ENCODE measurements at regions not wholly inside any gene's neighbourhood (a gene's known extent, or its start where the extent isn't known, plus 50 kb on each side); places are given as distances from the start of the nearest gene placed in this dataset.

DNA sequence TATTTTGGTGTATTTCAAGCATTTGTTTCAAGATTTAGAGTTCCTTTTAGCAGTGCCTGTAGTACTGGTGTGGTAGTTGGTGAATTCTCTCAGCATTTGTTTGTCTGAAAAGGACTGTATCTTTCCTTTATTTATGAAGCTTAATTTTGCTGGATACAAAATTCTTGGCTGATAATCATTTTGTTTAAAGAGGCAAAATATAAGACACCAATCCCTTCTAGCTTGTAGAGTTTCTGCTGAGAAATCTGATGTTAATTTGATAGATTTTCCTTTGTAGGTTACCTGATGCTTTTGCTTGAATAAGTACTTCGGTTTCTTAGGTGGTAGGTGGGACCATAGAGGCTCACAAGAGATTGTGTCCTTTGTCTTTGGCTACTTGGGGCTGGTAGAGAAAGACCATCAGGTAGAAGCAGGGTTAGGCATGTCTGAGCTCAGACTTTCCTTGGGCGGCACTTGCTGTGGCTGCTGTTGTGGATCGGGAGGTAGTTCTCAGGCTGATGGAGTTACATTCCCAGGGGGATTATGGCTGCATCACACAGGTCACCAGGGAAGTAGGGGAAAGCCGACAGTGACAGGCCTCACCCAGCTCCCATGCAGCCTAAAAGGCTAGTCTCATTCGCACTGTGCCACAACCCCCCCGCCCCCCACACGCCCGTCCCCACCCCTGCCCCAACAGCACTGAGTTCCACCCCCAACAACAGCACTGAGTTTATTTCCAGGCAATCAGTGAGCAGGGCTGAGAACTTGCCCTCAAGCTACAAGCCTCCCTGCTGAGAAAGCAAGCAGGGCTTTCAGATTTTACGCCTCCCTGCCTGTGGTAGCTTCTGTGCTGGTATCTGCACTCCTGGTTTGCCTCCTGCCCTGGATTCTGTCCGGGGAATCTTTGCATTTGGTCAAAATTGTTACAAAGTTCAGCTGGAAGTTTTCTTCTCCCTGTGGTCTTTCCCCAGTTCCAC lies 127.1 kb upstream of the GLRA1 start:
- TF ChIP-seq, protein P1, sequence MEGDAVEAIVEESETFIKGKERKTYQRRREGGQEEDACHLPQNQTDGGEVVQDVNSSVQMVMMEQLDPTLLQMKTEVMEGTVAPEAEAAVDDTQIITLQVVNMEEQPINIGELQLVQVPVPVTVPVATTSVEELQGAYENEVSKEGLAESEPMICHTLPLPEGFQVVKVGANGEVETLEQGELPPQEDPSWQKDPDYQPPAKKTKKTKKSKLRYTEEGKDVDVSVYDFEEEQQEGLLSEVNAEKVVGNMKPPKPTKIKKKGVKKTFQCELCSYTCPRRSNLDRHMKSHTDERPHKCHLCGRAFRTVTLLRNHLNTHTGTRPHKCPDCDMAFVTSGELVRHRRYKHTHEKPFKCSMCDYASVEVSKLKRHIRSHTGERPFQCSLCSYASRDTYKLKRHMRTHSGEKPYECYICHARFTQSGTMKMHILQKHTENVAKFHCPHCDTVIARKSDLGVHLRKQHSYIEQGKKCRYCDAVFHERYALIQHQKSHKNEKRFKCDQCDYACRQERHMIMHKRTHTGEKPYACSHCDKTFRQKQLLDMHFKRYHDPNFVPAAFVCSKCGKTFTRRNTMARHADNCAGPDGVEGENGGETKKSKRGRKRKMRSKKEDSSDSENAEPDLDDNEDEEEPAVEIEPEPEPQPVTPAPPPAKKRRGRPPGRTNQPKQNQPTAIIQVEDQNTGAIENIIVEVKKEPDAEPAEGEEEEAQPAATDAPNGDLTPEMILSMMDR (IDR thresholded peaks at IDR 0.05): no peak
- TF ChIP-seq, protein P2, sequence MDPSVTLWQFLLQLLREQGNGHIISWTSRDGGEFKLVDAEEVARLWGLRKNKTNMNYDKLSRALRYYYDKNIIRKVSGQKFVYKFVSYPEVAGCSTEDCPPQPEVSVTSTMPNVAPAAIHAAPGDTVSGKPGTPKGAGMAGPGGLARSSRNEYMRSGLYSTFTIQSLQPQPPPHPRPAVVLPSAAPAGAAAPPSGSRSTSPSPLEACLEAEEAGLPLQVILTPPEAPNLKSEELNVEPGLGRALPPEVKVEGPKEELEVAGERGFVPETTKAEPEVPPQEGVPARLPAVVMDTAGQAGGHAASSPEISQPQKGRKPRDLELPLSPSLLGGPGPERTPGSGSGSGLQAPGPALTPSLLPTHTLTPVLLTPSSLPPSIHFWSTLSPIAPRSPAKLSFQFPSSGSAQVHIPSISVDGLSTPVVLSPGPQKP (IDR thresholded peaks at IDR 0.05; ENCODE audit: low read depth, low read length): no peak
- no peak for TF ChIP-seq KDM1A (IDR thresholded peaks at IDR 0.05; ENCODE audit: low read depth)
- no peak for TF ChIP-seq POLR2A (IDR thresholded peaks at IDR 0.05; ENCODE audit: low read length)
- TF ChIP-seq, protein P3, sequence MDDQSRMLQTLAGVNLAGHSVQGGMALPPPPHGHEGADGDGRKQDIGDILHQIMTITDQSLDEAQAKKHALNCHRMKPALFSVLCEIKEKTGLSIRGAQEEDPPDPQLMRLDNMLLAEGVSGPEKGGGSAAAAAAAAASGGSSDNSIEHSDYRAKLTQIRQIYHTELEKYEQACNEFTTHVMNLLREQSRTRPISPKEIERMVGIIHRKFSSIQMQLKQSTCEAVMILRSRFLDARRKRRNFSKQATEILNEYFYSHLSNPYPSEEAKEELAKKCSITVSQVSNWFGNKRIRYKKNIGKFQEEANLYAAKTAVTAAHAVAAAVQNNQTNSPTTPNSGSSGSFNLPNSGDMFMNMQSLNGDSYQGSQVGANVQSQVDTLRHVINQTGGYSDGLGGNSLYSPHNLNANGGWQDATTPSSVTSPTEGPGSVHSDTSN (IDR thresholded peaks at IDR 0.05): no peak
- TF ChIP-seq EP300 (IDR thresholded peaks at IDR 0.05): no peak
- no peak for TF ChIP-seq TP53 (CRISPR knock-in tag; IDR thresholded peaks at IDR 0.05)
- no peak for TF ChIP-seq PHF8 (IDR thresholded peaks at IDR 0.05; ENCODE audit: borderline replicate concordance, low read depth)
- TF ChIP-seq NFE2L2 (conservative IDR thresholded peaks at IDR 0.05; ENCODE audit: low read length): no peak
- no peak for TF ChIP-seq JUN (IDR thresholded peaks at IDR 0.05)
- TF ChIP-seq CBX8 (IDR thresholded peaks at IDR 0.05): no peak
- no peak for TF ChIP-seq JUNB (IDR thresholded peaks at IDR 0.05)
- TF ChIP-seq CEBPB (IDR thresholded peaks at IDR 0.05): no peak
- no peak for TF ChIP-seq RNF2 (IDR thresholded peaks at IDR 0.05; ENCODE audit: borderline replicate concordance, low read depth)
